ENCODE measurements at regions not wholly inside any gene's neighbourhood (a gene's known extent, or its start where the extent isn't known, plus 50 kb on each side); places are given as distances from the start of the nearest gene placed in this dataset.

- TF ChIP-seq CTCF (IDR thresholded peaks at IDR 0.05 in 4 of 5, conservative IDR thresholded peaks at IDR 0.05 in 1 of 5) (no peak), POLR2A (IDR thresholded peaks at IDR 0.05) (no peak)
These were observed 50.4 kb upstream of the TJP1 start for GRCh38 chr15:29872716-29873115.
